Suprapubic skin (tissue), 3 donors: ENCODE measurements at regions not wholly inside any gene's neighbourhood (a gene's known extent, or its start where the extent isn't known, plus 50 kb on each side); places are given as distances from the start of the nearest gene placed in this dataset.

Experiments
- CTCF ChIP-seq, 2 donors: fragments of 200-600 bp in 1 of 2; fragments of 450-650 bp in 1 of 2; sonication (generic) in 1 of 2; IDR thresholded peaks; one replicate each; pipeline ENCODE4 v1.5.1; 2016 to 2019; ENCODE audit warnings: antibody characterized with exemption in 2 of 2, mild to moderate bottlenecking in 1 of 2, moderate library complexity in 1 of 2
- EP300 ChIP-seq: sonication (generic); formaldehyde crosslinking; IDR thresholded peaks from one replicate; pipeline ENCODE4 v1.6.1; 2017; ENCODE audit warnings: antibody characterized with exemption
- POLR2A ChIP-seq, 2 donors: fragments of 450-650 bp; IDR thresholded peaks; one replicate each; pipeline ENCODE4 v1.6.1; 2017; ENCODE audit warnings: antibody characterized with exemption in 2 of 2, mild to moderate bottlenecking in 2 of 2, moderate library complexity in 2 of 2

- TF ChIP-seq CTCF (IDR thresholded peaks at IDR 0.05) = no peak
- TF ChIP-seq POLR2A (IDR thresholded peaks at IDR 0.05) = no peak
- TF ChIP-seq EP300 = no peak
Observed at GRCh38 chr20:22904905-22905304, 130.2 kb upstream of the SSTR4 start.
